Coronary artery (tissue), 2 donors: ENCODE measurements at regions not wholly inside any gene's neighbourhood (a gene's known extent, or its start where the extent isn't known, plus 50 kb on each side); places are given as distances from the start of the nearest gene placed in this dataset.

Source experiments
- DNase-seq: peaks from one replicate; pipeline ENCODE4 v3.0.0-alpha.2; 2017; ENCODE audit warnings: low spot score
- H3K27ac ChIP-seq, 2 donors: fragments of 200-600 bp; sonication (generic); one replicate each; pipeline ENCODE4 v1.5.1; 2016 to 2019
- H3K4me3 ChIP-seq: fragments of 200-600 bp; sonication (generic); 2 replicates; pipeline ENCODE4 v1.5.1; 2016; ENCODE audit warnings: mild to moderate bottlenecking, moderate library complexity
- CTCF ChIP-seq: fragments of 200-600 bp; sonication (generic); IDR thresholded peaks from one replicate; pipeline ENCODE4 v1.5.1; 2019; ENCODE audit warnings: antibody characterized with exemption

GRCh38 chr4:56160636-56161035, 211.9 kb downstream of the CEP135 start:
- TF ChIP-seq CTCF: no peak
- DNase-seq: no peak
- no peak overlapping the region for H3K27ac ChIP-seq
- no peak overlapping the region for H3K4me3 ChIP-seq

GRCh38 chr4:56158483-56158882, 209.7 kb downstream of the CEP135 start:
- no peak for DNase-seq
- H3K4me3 ChIP-seq: no peak overlapping the region
- no peak overlapping the region for H3K27ac ChIP-seq
- TF ChIP-seq CTCF: no peak

- H3K27ac ChIP-seq: no peak overlapping the region
- no peak for DNase-seq
Observed at GRCh38 chr4:56156141-56156540, 207.4 kb downstream of the CEP135 start.

GRCh38 chr4:56155432-56155831, 206.7 kb downstream of the CEP135 start:
- H3K27ac ChIP-seq: no peak overlapping the region
- no peak for TF ChIP-seq CTCF
- no peak for DNase-seq
- no peak overlapping the region for H3K4me3 ChIP-seq

More at GRCh38 chr4:56156141-56156540, 207.4 kb downstream of the CEP135 start:
- TF ChIP-seq CTCF: no peak
- H3K4me3 ChIP-seq: no peak overlapping the region

- Histone ChIP-seq H3K4me3 (no peak overlapping the region), H3K27ac (no peak overlapping the region)
- no peak for DNase-seq
- no peak for TF ChIP-seq CTCF
Observed at GRCh38 chr4:56149591-56149990, 200.8 kb downstream of the CEP135 start.

GRCh38 chr4:56148428-56148827, 199.7 kb downstream of the CEP135 start:
- DNase-seq: no peak
- H3K27ac ChIP-seq: no peak overlapping the region
- no peak overlapping the region for H3K4me3 ChIP-seq
- no peak for TF ChIP-seq CTCF

- DNase-seq: no peak
- H3K27ac ChIP-seq: no peak overlapping the region
- TF ChIP-seq CTCF: no peak
- no peak overlapping the region for H3K4me3 ChIP-seq
Observed at GRCh38 chr4:56147371-56147770, 198.6 kb downstream of the CEP135 start.
